ENCODE measurements at regions not wholly inside any gene's neighbourhood (a gene's known extent, or its start where the extent isn't known, plus 50 kb on each side); places are given as distances from the start of the nearest gene placed in this dataset.

GRCh38 chr11:80846979-80847378 lies 1406.1 kb upstream of the TENM4 start:
- Histone ChIP-seq H3K9me2 (ENCODE audit: low read depth, low read length) (no peaks in the 10 kb centered on the region), H3K4me2 (ENCODE audit: low read length) (no peak overlapping the region), H3K9ac (ENCODE audit: low read length) (no peak overlapping the region), H3K27me3 (ENCODE audit: insufficient read depth, low read length) (no peaks in the 10 kb centered on the region), H3F3A (ENCODE audit: insufficient read depth, low read length) (no peaks in the 10 kb centered on the region), H4K20me1 (ENCODE audit: insufficient read depth, low read length) (no peaks in the 10 kb centered on the region), H3K4me1 (ENCODE audit: insufficient read depth, low read length, severe bottlenecking) (no peaks in the 10 kb centered on the region), H3K79me2 (ENCODE audit: insufficient read depth, low read length) (no peaks in the 10 kb centered on the region), H3K4me3 (ENCODE audit: low read depth, low read length, poor library complexity, severe bottlenecking) (no peak overlapping the region), H3K36me3 (ENCODE audit: insufficient read depth, low read length) (no peaks in the 10 kb centered on the region), H3K9me3 (ENCODE audit: low read length) (no peaks in the 10 kb centered on the region), H3K27ac (ENCODE audit: low read depth, low read length, poor library complexity, severe bottlenecking) (no peak overlapping the region), H2AFZ (ENCODE audit: low read length) (no peak overlapping the region)
- TF ChIP-seq EZH2 (IDR thresholded peaks at IDR 0.05; ENCODE audit: borderline replicate concordance, low read length) (no peak), CTCF (IDR thresholded peaks at IDR 0.05; ENCODE audit: low read length) (no peak)

GRCh38 chr11:80846442-80846841 lies 1405.6 kb upstream of the TENM4 start:
- Histone ChIP-seq H3K27ac (ENCODE audit: low read depth, low read length, poor library complexity, severe bottlenecking) (no peak overlapping the region), H3K9me3 (ENCODE audit: low read length) (no peaks in the 10 kb centered on the region), H3F3A (ENCODE audit: insufficient read depth, low read length) (no peaks in the 10 kb centered on the region), H3K4me1 (ENCODE audit: insufficient read depth, low read length, severe bottlenecking) (no peaks in the 10 kb centered on the region), H3K9ac (ENCODE audit: low read length) (no peak overlapping the region), H3K9me2 (ENCODE audit: low read depth, low read length) (no peaks in the 10 kb centered on the region), H3K79me2 (ENCODE audit: insufficient read depth, low read length) (no peaks in the 10 kb centered on the region), H3K36me3 (ENCODE audit: insufficient read depth, low read length) (no peaks in the 10 kb centered on the region), H3K4me3 (ENCODE audit: low read depth, low read length, poor library complexity, severe bottlenecking) (no peak overlapping the region), H3K27me3 (ENCODE audit: insufficient read depth, low read length) (no peaks in the 10 kb centered on the region), H2AFZ (ENCODE audit: low read length) (no peak overlapping the region), H3K4me2 (ENCODE audit: low read length) (no peak overlapping the region), H4K20me1 (ENCODE audit: insufficient read depth, low read length) (no peaks in the 10 kb centered on the region)
- TF ChIP-seq EZH2 (IDR thresholded peaks at IDR 0.05; ENCODE audit: borderline replicate concordance, low read length): no peak
- no peak for TF ChIP-seq CTCF (IDR thresholded peaks at IDR 0.05; ENCODE audit: low read length)

- Histone ChIP-seq H3F3A (ENCODE audit: insufficient read depth, low read length) (no peaks in the 10 kb centered on the region), H3K9ac (ENCODE audit: low read length) (no peak overlapping the region), H3K9me3 (ENCODE audit: low read length) (no peaks in the 10 kb centered on the region), H4K20me1 (ENCODE audit: insufficient read depth, low read length) (no peaks in the 10 kb centered on the region), H3K4me1 (ENCODE audit: insufficient read depth, low read length, severe bottlenecking) (no peaks in the 10 kb centered on the region), H2AFZ (ENCODE audit: low read length) (no peak overlapping the region), H3K4me2 (ENCODE audit: low read length) (no peak overlapping the region), H3K27me3 (ENCODE audit: insufficient read depth, low read length) (no peaks in the 10 kb centered on the region), H3K4me3 (ENCODE audit: low read depth, low read length, poor library complexity, severe bottlenecking) (no peak overlapping the region), H3K27ac (ENCODE audit: low read depth, low read length, poor library complexity, severe bottlenecking) (no peak overlapping the region), H3K36me3 (ENCODE audit: insufficient read depth, low read length) (no peaks in the 10 kb centered on the region), H3K9me2 (ENCODE audit: low read depth, low read length) (no peaks in the 10 kb centered on the region), H3K79me2 (ENCODE audit: insufficient read depth, low read length) (no peaks in the 10 kb centered on the region)
- TF ChIP-seq EZH2 (IDR thresholded peaks at IDR 0.05; ENCODE audit: borderline replicate concordance, low read length): no peak
- 0 out of 2 replicates have a peak, but pooled peaks have one; percentile 10 for TF ChIP-seq CTCF (IDR thresholded peaks at IDR 0.05; ENCODE audit: low read length)
Measured at GRCh38 chr11:80844110-80844819, 1403.4 kb upstream of the TENM4 start.

All from OCI-LY1 (cell line).